ENCODE measurements at regions not wholly inside any gene's neighbourhood (a gene's known extent, or its start where the extent isn't known, plus 50 kb on each side); places are given as distances from the start of the nearest gene placed in this dataset.

DNA sequence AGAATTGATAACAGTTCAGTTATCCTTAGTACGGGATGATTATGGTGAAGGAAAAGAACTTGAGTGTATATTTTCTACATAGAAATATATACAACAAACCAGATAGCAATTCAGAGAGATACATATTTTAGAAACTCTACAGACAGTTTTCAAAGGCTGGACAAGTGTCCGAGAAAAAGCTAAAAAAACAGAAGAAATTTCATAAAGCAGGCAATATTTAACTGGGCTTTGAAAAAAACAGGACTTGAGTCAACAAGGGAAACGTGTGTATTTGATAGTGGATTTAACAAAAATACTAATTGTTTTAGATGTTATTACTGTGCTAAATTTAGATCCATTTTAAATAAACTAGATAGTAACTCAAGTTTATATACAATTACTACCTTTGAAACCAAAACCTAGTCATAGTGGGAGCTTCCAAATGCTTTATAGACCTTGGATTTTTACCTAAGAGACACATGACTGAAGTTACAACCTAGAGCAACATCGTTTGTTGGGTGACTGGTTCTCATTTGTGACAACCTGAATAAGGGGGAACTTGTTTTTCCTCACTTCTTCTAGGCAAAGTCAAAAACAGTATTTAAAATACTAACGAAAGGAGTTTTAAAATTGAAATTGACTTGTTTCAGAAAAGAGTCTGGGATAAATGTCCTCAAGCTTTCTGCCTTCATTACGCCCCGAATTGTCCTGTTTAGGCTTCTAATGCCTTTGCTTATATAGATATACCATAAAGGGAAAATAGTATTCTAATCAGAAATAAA lies 116.7 kb upstream of the PRSS16 start:
- TF ChIP-seq, protein P1, sequence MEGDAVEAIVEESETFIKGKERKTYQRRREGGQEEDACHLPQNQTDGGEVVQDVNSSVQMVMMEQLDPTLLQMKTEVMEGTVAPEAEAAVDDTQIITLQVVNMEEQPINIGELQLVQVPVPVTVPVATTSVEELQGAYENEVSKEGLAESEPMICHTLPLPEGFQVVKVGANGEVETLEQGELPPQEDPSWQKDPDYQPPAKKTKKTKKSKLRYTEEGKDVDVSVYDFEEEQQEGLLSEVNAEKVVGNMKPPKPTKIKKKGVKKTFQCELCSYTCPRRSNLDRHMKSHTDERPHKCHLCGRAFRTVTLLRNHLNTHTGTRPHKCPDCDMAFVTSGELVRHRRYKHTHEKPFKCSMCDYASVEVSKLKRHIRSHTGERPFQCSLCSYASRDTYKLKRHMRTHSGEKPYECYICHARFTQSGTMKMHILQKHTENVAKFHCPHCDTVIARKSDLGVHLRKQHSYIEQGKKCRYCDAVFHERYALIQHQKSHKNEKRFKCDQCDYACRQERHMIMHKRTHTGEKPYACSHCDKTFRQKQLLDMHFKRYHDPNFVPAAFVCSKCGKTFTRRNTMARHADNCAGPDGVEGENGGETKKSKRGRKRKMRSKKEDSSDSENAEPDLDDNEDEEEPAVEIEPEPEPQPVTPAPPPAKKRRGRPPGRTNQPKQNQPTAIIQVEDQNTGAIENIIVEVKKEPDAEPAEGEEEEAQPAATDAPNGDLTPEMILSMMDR (IDR thresholded peaks at IDR 0.05) = no peak
- TF ChIP-seq EP300 (IDR thresholded peaks at IDR 0.05; ENCODE audit: low read depth) (no peak), POLR2AphosphoS5 (IDR thresholded peaks at IDR 0.05) (no peak)

Measured in transverse colon (tissue), 4 donors.